ENCODE measurements at regions not wholly inside any gene's neighbourhood (a gene's known extent, or its start where the extent isn't known, plus 50 kb on each side); places are given as distances from the start of the nearest gene placed in this dataset.

DNA sequence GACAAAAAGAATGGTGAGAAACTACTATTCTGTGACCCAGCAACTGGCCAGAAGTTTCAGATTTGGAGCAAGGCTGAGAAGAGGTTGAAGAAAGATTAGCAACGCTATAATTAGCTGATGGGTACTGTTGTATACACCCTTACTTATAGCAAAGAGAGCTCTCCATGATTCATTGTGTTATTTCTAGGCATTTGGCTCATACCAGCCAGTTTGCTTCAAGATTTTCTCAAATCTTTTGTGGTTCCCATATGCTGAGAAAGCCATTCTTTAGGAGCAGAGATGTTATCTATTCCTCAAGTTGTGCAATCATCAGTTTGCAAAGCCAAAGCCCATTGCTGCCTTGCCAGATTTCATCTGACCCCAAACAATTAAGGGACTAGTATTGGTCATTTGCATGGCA, 179.4 kb downstream of the ETS1 start:
- Histone ChIP-seq H3K4me3 (no peak overlapping the region), H3K27ac (no peak overlapping the region), H3K9me3 (replicated peaks) (no peaks in the 10 kb centered on the region), H3K36me3 (no peaks in the 10 kb centered on the region), H3K27me3 (no peaks in the 10 kb centered on the region), H3K4me1 (no peaks in the 10 kb centered on the region)
- no peak for DNase-seq

DNA sequence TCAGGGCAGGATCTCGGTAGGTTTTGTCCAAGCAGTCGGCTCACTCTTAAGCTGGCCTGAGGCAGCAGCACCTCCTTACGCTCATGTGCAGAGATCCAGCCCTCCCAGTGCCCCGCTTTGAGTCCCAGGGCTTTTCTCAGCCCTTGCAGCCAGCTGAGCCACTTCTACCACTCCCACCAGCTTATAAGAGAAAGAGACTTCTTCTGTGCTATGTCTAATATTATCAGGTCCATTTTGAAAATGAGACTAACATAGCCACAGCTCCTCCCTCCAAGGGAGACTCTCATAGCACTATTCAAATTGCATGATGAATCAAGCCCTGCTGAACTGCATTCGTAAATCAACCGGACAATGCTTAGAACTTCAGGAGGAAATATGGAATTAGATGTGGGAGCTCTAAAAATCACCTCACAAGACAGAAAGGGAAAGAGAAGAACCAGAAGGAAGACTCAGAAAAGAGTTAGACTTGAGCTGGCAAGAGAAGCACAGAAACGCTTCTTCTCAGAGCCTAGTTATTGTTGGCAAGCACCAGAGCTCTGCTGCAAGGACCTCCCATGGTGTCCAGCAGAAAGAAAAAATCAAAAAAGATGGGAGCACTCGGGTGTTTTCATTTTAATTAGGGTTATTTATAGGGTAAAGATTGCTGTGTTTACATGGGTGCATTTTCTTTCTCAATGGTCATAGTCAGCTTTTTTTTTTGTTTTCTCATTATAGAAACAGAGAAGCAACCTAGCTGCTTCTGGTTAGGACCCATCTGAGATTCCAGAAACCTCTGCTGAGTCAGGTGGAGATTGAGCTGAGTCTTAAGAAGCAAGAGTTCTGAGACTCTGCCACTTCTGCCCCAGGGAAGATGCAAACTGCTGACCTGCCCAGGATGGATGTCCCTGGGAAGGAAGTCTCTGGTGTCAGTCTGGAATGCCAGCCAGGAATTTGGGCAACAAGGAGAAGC, 181.4 kb downstream of the ETS1 start:
- Histone ChIP-seq H3K4me1 (no peaks in the 10 kb centered on the region), H3K27ac (no peak overlapping the region)
- no peak for DNase-seq

DNA sequence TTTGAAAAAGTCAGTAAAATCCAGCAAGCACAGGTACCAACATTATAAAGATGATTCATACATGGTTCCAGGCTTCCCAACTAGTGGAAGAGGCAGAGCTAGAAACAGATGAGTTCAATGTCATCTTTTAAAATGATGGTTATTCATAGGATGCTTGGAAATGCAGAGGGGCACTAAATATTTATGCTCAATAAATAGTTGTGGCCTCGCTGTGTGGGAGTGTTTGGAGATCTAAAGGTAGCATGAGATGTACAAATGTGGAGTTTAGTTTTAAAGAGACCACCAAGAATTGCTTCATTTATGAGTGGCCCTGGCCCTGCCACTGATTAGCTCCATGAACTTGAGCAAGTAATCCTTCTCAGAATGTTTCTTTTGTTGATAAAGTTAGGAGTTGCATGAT, 182.2 kb downstream of the ETS1 start:
- Histone ChIP-seq H3K9me3 (replicated peaks) (no peaks in the 10 kb centered on the region), H3K27me3 (no peaks in the 10 kb centered on the region), H3K4me3 (no peak overlapping the region), H3K4me1 (no peaks in the 10 kb centered on the region), H3K27ac (no peak overlapping the region), H3K36me3 (no peaks in the 10 kb centered on the region)
- no peak for DNase-seq

More for the DNA sequence above, 181.4 kb downstream of the ETS1 start:
- H3K4me3 ChIP-seq, result no peak overlapping the region
- H3K27me3 ChIP-seq, result no peaks in the 10 kb centered on the region
- no peaks in the 10 kb centered on the region for H3K9me3 ChIP-seq (replicated peaks)
- no peaks in the 10 kb centered on the region for H3K36me3 ChIP-seq

DNA sequence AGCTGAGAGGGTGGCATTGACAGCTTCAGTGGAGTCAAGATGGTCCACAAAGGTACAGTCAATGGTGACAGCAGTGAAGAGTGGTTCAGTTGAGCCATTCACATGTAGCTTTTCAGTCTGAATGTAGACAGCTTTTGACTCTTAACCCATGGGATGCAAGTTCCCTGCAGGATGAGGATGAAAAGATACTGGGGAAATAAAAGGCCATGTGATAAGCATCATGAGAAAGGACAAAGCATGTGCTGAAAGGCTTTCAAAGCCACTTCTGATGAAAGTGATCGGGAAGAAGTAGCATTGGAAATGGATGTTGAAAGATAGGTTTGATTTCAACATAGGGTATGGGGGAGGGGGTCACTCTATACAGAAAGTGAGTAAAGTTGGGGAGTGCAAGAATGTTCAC, 182.9 kb downstream of the ETS1 start:
- Histone ChIP-seq H3K27ac (no peak overlapping the region), H3K4me1 (no peaks in the 10 kb centered on the region), H3K9me3 (replicated peaks) (no peaks in the 10 kb centered on the region), H3K36me3 (no peaks in the 10 kb centered on the region), H3K27me3 (no peaks in the 10 kb centered on the region), H3K4me3 (no peak overlapping the region)
- no peak for DNase-seq

DNA sequence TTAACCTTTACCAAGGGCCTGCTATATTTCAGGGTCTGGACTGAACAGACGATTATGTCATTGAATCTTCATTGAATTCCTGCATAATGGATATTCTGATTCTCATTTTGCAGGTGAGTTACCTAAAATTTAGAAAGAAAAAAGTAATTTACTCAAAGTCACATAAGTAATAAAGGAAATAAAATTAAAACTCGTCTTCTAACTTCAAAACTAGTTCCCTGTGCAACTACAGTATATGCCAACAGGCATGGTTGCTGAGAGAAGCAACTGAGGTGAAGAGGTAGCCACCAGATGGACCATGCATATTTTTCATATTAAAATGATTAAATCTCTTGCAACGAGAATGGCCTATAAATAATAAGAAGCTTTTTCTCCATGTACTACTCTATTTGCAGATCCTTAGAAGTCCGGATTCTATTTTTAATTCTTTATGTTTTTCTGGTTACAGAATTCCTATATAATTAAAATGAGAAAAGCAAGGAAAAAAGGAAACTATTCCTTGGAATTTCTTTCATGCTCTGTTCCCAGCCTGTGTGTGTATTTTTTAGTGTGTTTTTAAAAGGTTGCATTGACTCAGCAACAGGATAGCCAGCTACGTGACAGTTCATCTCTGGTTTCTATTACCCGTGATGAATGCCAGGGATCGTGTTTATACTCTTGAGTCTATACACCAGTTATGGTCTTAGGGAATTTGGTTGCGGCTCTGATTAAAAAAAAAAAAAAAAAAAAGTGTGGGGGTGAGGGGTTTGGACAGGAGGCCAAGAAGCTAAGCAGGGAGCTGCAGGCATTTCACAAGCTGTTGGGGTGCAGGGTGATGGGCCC, 186.8 kb downstream of the ETS1 start:
- Histone ChIP-seq H3K27me3 (no peaks in the 10 kb centered on the region), H3K36me3 (no peaks in the 10 kb centered on the region), H3K4me1 (no peaks in the 10 kb centered on the region), H3K27ac (no peak overlapping the region), H3K9me3 (replicated peaks) (no peaks in the 10 kb centered on the region), H3K4me3 (no peak overlapping the region)
- DNase-seq, result no peak

DNA sequence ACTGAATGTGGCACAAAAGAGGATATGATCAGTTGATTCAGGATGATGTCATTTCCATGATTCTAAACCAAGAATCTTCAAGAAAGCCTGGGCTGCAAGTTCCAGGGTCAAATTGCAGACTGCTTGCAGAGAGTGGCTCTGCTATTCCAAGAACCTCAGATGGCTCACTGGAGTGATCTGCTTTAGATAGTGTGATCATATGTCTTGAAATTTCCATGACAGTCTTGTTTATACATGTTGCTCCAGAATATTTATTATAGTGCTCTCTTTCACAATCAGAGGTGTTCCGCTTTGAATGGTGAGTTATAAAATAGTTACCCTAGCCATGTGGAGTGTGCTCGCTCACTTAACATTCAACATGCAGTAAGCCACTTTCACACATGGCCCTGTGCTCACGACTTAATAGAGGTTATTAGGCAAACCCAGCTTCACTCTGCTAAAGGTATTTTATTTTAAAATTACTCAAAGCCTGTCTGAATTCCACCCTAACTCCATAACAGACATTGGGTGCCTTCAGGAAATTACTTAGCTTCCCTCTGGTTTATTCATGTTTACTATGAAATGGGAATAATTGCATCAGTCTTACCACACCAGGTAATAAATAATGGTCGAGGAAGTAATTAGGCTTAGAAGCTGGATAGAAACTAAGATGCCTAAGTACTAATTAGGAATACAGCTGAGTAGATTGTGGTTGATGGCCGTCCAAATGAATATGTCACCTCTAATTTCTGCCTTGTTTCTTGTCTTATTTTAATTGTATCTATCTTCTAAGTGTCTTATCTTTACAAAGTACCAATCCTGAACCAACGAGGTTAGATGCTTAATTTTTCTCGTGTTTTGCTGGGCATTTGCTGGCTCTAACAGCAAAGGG, 187.9 kb downstream of the ETS1 start:
- Histone ChIP-seq H3K27ac (no peak overlapping the region), H3K4me1 (no peaks in the 10 kb centered on the region), H3K4me3 (no peak overlapping the region), H3K27me3 (no peaks in the 10 kb centered on the region), H3K36me3 (no peaks in the 10 kb centered on the region), H3K9me3 (replicated peaks) (no peaks in the 10 kb centered on the region)
- DNase-seq, result no peak

DNA sequence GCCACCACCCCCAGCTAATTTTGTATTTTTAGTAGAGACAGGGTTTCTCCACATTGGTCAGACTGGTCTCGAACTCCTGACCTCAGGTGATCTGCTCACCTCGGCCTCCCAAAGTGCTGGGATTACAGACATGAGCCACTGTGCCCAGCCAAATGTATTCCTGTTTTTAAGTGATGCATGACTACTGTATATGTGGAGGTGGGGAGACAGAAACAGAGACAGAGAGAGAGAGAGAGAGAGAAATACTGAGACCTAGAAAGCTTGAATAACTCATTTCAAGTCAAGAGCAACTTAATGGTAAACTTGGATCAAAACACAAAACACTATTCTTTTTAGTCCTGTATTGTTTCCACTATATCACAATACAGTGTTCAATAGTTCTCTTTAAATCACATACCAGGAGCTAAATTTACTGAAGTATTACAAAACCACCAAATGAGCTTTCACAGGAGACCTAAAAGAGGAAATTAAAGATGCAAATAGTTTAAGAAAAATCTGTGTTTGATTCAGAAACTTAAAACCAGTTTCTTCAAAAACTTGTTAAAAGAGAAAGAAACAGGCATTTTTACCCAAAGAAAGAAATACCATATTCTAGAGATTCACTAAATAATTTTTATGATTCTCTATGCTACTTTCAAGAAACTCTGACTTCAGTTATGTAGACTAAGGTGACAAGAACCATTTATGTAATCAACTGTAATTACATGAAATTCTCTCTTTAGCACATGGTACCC, 188.7 kb downstream of the ETS1 start:
- H3K36me3 ChIP-seq, result no peaks in the 10 kb centered on the region
- H3K27ac ChIP-seq, result no peak overlapping the region
- no peaks in the 10 kb centered on the region for H3K9me3 ChIP-seq (replicated peaks)
- no peak overlapping the region for H3K4me3 ChIP-seq
- H3K27me3 ChIP-seq, result no peaks in the 10 kb centered on the region
- DNase-seq, result no peak
- no peaks in the 10 kb centered on the region for H3K4me1 ChIP-seq

DNA sequence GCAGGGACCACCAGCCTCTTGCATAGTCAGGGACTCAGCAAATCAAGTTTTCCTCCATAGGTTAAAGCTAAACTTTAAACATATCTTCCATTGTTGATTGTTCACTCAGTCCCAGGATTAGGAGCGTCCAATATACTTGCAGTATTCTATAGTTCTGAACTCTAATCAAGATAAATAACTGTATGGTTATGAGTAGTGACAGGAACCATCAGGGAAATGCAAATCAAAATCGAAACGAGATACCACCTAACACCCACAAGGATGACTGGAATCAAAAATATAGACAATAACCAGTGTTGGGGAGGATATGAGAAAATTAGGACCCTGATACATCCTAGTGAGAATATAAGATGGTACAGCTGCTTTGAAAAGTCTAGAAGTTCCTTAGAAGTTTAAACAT, 190.0 kb downstream of the ETS1 start:
- Histone ChIP-seq H3K36me3 (no peaks in the 10 kb centered on the region), H3K9me3 (replicated peaks) (no peaks in the 10 kb centered on the region), H3K4me3 (no peak overlapping the region), H3K27me3 (no peaks in the 10 kb centered on the region), H3K27ac (no peak overlapping the region), H3K4me1 (no peaks in the 10 kb centered on the region)
- no peak for DNase-seq

DNA sequence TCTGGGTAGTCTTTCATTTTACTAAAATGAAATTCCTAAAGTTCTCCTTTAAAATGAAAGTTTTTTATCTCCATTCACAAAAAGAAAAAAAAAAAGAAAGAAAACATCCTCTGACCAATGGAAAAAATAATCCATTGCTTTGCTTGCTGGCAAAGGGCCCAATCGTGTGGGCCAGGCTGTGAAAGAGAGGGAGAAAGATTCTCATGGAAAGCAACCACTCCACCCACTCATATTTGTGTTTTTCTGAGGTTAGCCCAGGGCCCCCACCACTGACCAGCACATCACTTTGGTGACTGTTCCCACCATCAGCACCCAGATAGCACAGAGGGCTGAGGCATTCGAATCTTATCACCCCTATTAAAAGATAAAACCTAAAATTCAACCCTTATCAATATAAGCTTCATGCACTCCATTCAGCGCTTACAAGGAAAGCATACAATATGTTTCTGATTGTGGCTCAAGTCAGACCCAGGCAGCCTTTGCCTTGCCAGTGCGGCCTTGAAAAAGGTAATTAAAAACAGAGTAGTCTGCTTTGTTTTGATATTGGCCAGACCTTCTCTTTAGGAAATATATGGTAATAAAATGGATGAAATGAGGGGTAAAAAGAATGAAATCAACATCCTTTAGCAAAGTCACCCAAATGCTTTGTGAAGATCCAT, 192.8 kb downstream of the ETS1 start:
- no peak overlapping the region for H3K4me3 ChIP-seq
- no peaks in the 10 kb centered on the region for H3K36me3 ChIP-seq
- no peaks in the 10 kb centered on the region for H3K4me1 ChIP-seq
- H3K27ac ChIP-seq, result no peak overlapping the region
- no peaks in the 10 kb centered on the region for H3K9me3 ChIP-seq (replicated peaks)
- no peaks in the 10 kb centered on the region for H3K27me3 ChIP-seq
- no peak for DNase-seq

DNA sequence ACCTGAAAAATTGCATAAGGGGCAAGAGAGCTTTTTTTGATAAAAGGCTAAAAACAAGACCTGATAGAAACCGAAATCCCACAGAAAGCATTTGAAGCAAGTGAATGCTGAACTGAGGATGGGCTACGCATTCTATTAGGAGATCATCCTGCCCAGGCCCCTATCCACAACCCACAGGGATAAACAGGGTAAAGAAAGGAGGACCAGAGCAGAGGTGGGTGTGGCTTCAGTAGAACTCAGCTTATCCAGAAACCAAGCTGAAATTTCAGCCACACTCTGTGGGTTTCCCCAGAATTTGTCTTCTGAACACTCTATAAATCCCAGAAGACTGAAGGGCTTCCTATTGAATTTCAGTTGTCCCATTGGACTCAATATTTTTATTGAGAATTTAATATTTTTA, 195.1 kb downstream of the ETS1 start:
- Histone ChIP-seq H3K4me1 (no peaks in the 10 kb centered on the region), H3K27ac (no peak overlapping the region), H3K4me3 (no peak overlapping the region), H3K27me3 (no peaks in the 10 kb centered on the region), H3K36me3 (no peaks in the 10 kb centered on the region), H3K9me3 (replicated peaks) (no peaks in the 10 kb centered on the region)
- DNase-seq, result no peak

DNA sequence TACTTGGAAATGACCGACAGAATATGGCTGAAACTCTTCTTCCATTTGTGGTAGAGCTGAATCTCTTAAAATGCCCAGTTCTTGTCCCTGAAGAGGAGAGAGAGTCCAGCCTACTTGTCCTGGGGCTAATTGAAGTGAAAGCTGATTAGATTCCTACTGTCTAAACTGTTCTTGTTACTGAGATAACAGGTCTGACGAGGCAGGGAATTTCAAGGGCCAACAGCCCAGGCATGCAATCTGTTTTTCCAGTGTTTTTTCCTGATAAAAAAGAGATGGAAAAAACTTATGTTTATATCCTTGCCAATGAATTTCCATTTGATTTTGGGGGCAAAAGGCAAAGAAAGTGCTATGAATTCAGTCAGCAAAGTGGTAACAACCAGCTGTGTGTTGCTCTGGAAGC, 195.5 kb downstream of the ETS1 start:
- Histone ChIP-seq H3K27ac (no peak overlapping the region), H3K4me3 (no peak overlapping the region), H3K9me3 (replicated peaks) (no peaks in the 10 kb centered on the region), H3K36me3 (no peaks in the 10 kb centered on the region), H3K27me3 (no peaks in the 10 kb centered on the region), H3K4me1 (no peaks in the 10 kb centered on the region)
- no peak for DNase-seq

DNA sequence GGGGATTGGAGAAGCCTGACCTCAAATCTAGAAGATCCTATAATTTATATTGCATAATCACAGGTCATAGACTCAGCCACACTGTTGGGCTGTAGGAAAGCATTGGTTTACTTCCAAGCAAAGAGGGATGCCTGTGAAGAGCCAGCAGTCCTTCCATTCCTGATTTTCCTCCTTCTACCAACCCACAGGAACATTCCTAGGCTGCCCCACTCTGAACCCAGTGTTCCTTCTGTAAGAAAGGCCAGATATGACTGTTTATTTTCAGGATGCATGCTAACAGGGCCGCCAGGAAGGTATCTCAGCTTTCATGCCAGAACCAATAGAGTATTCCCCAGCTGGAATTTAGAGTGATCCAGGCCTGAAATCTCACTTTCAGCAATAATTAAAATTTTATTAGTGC, 197.1 kb downstream of the ETS1 start:
- Histone ChIP-seq H3K9me3 (replicated peaks) (no peaks in the 10 kb centered on the region), H3K27ac (no peak overlapping the region), H3K4me3 (no peak overlapping the region), H3K27me3 (no peaks in the 10 kb centered on the region), H3K36me3 (no peaks in the 10 kb centered on the region), H3K4me1 (no peaks in the 10 kb centered on the region)
- DNase-seq, result no peak

DNA sequence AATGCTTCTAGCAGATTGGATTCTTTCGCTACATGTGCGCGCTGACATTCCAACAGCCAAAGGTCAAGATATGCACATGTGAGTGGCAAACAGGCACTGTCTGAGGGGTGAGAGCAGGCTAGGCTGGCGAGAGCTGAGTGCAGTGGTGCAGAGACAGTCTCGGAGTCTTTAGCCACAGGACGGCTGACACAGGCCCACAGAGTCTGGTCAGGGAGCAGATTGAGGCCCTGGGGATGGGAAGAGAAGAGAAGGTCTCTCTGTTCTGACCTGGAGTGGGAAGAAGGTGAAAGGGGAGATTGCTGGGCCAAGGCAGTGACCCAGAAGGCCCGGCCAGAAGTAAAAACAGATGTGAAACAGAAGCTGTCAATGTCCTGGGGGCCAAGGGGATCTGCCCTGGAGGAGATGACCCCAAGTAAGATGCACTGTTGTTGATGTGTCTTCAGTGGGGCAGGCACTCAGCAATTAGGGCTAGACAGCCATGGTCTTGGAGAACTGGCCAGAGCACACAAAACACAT, 197.8 kb downstream of the ETS1 start:
- no peaks in the 10 kb centered on the region for H3K27me3 ChIP-seq
- no peak overlapping the region for H3K27ac ChIP-seq
- no peaks in the 10 kb centered on the region for H3K4me1 ChIP-seq
- no peaks in the 10 kb centered on the region for H3K9me3 ChIP-seq (replicated peaks)
- no peaks in the 10 kb centered on the region for H3K36me3 ChIP-seq
- no peak overlapping the region for H3K4me3 ChIP-seq
- no peak for DNase-seq

Measured in SJCRH30 (cell line).